Kidney epithelial cell (primary cell): ENCODE measurements at regions not wholly inside any gene's neighbourhood (a gene's known extent, or its start where the extent isn't known, plus 50 kb on each side); places are given as distances from the start of the nearest gene placed in this dataset.

Experiments used
- DNase-seq: peaks from one replicate; pipeline ENCODE4 v3.0.0-alpha.2; 2010; ENCODE audit warnings: low read depth
- H3K27me3 ChIP-seq: 2 replicates; pipeline ENCODE4 v1.6.0; 2011; ENCODE audit warnings: low read length; ENCODE audit not compliant: control insufficient read depth, insufficient read depth
- H3K36me3 ChIP-seq: 2 replicates; pipeline ENCODE4 v1.5.1; 2011; ENCODE audit warnings: low read length; ENCODE audit not compliant: control insufficient read depth, insufficient read depth
- H3K4me3 ChIP-seq: 2 replicates; pipeline ENCODE4 v1.5.1; 2011; ENCODE audit warnings: low read depth, mild to moderate bottlenecking, control low read depth, low read length
- CTCF ChIP-seq: IDR thresholded peaks from 2 replicates; pipeline ENCODE4 v1.5.1; 2011; ENCODE audit warnings: mild to moderate bottlenecking, moderate library complexity, low read length, control low read depth, inconsistent platforms; ENCODE audit not compliant: insufficient read depth, poor library complexity, severe bottlenecking

- no peaks in the 10 kb centered on the region for H3K27me3 ChIP-seq
These were observed 275.4 kb downstream of the ABHD5 start for GRCh38 chr3:43966126-43966525.

GRCh38 chr3:43966530-43966929 is 275.2 kb upstream of the TOPAZ1 start:
- Histone ChIP-seq H3K4me3 (no peak overlapping the region), H3K36me3 (no peaks in the 10 kb centered on the region), H3K27me3 (no peaks in the 10 kb centered on the region)
- DNase-seq = no peak
- TF ChIP-seq CTCF = no peak

More at GRCh38 chr3:43966126-43966525, 275.4 kb downstream of the ABHD5 start:
- Histone ChIP-seq H3K36me3 (no peaks in the 10 kb centered on the region), H3K4me3 (no peak overlapping the region)
- TF ChIP-seq CTCF = no peak
- DNase-seq = no peak

- no peak for TF ChIP-seq CTCF
- Histone ChIP-seq H3K36me3 (no peaks in the 10 kb centered on the region), H3K27me3 (no peaks in the 10 kb centered on the region), H3K4me3 (no peak overlapping the region)
- DNase-seq = no peak
These were observed 273.2 kb upstream of the TOPAZ1 start for GRCh38 chr3:43968465-43968864.

DNA sequence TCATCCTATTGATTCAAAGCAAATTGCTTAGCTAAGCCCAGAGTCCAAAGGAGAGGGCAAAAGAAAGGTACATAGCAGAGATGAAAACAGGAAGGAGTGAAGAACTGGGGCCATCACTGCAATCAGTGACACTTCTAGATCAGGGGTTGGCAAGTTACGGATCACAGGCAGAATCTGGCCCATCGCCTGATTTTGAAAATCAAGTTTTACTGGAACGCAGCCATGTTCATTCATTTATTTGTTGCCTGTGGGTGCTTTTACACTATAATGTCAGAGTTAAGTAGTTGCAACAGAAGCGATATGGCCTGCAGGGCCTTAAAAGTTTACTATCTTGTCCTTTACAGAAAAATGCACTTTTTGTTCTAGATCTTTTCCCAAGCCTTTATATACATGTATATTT is 271.7 kb upstream of the TOPAZ1 start:
- Histone ChIP-seq H3K4me3 (no peak overlapping the region), H3K27me3 (no peaks in the 10 kb centered on the region), H3K36me3 (no peaks in the 10 kb centered on the region)
- DNase-seq = no peak
- TF ChIP-seq CTCF = no peak

DNA sequence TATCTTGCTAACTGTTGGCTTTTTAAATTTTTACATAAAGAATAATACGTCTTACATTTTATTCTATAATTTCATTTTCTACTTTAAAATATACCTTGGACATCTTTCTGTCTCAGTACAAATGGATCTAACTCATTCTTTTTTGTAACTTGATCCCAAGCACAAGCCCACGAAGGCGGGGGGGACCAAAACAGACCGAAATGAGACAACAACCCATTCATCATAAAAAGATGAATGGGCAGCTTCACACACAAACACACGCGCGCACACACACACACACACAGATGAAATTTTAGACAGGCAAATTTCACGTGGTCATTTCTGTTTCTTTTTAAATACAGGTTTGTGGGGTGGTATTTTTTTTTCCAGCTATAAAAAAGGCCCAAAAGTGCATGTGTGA is 271.3 kb upstream of the TOPAZ1 start:
- Histone ChIP-seq H3K36me3 (no peaks in the 10 kb centered on the region), H3K27me3 (no peaks in the 10 kb centered on the region), H3K4me3 (no peak overlapping the region)
- DNase-seq = no peak
- no peak for TF ChIP-seq CTCF

- Histone ChIP-seq H3K36me3 (no peaks in the 10 kb centered on the region), H3K4me3 (no peak overlapping the region), H3K27me3 (no peaks in the 10 kb centered on the region)
- no peak for TF ChIP-seq CTCF
- DNase-seq = no peak
These were observed 270.8 kb upstream of the TOPAZ1 start for GRCh38 chr3:43970920-43971319.
